ENCODE measurements at regions not wholly inside any gene's neighbourhood (a gene's known extent, or its start where the extent isn't known, plus 50 kb on each side); places are given as distances from the start of the nearest gene placed in this dataset.
"Not testable (repeated sequence)": the region's sequence is repeated elsewhere in the genome, so short reads cannot be mapped to it uniquely, and the experiment has no call there.

DNA sequence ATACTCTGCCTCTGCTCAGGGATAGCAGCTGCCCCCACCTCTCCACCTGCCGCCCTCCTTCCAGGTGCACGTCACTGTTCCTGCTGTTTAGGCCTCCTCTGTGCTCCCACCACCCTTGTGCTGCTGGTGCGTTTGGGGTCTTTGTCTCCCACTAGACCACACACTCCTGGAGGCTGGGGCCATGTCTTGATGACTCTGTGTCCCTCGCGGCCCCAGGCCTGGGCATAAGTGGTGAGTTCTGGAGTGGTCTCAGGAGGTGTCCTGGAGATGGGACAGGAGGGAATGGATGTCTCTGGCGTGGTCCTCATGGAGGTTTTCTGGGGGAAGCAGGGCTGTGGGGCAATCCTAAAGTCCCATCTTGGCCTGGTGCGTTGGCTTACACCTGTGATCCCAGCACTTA, 132.1 kb downstream of the TFCP2L1 start:
- intact Hi-C loops (cut with DNase I; ENCODE audit: low total_unique reads), result no loop called here
- TF ChIP-seq POLR2A (IDR thresholded peaks at IDR 0.05), result no peak
- TF ChIP-seq, protein P1, sequence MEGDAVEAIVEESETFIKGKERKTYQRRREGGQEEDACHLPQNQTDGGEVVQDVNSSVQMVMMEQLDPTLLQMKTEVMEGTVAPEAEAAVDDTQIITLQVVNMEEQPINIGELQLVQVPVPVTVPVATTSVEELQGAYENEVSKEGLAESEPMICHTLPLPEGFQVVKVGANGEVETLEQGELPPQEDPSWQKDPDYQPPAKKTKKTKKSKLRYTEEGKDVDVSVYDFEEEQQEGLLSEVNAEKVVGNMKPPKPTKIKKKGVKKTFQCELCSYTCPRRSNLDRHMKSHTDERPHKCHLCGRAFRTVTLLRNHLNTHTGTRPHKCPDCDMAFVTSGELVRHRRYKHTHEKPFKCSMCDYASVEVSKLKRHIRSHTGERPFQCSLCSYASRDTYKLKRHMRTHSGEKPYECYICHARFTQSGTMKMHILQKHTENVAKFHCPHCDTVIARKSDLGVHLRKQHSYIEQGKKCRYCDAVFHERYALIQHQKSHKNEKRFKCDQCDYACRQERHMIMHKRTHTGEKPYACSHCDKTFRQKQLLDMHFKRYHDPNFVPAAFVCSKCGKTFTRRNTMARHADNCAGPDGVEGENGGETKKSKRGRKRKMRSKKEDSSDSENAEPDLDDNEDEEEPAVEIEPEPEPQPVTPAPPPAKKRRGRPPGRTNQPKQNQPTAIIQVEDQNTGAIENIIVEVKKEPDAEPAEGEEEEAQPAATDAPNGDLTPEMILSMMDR (IDR thresholded peaks at IDR 0.05), result no peak
- Histone ChIP-seq H3K27me3 (no peaks in the 10 kb centered on the region), H3K4me3 (no peak overlapping the region), H3K4me1 (no peaks in the 10 kb centered on the region), H3K9me3 (no peaks in the 10 kb centered on the region), H3K27ac (no peak overlapping the region), H3K36me3 (no peaks in the 10 kb centered on the region)
- DNase-seq, result no peak

GRCh38 chr2:121153516-121153915, 131.5 kb downstream of the TFCP2L1 start:
- Histone ChIP-seq H3K36me3 (no peaks in the 10 kb centered on the region), H3K4me3 (no peak overlapping the region), H3K27me3 (no peaks in the 10 kb centered on the region), H3K9me3 (no peaks in the 10 kb centered on the region), H3K4me1 (no peaks in the 10 kb centered on the region), H3K27ac (no peak overlapping the region)
- no peak for DNase-seq
- intact Hi-C loops (cut with DNase I; ENCODE audit: low total_unique reads), result no loop called here
- TF ChIP-seq, protein P1 (IDR thresholded peaks at IDR 0.05), result no peak
- no peak for TF ChIP-seq POLR2A (IDR thresholded peaks at IDR 0.05)

DNA sequence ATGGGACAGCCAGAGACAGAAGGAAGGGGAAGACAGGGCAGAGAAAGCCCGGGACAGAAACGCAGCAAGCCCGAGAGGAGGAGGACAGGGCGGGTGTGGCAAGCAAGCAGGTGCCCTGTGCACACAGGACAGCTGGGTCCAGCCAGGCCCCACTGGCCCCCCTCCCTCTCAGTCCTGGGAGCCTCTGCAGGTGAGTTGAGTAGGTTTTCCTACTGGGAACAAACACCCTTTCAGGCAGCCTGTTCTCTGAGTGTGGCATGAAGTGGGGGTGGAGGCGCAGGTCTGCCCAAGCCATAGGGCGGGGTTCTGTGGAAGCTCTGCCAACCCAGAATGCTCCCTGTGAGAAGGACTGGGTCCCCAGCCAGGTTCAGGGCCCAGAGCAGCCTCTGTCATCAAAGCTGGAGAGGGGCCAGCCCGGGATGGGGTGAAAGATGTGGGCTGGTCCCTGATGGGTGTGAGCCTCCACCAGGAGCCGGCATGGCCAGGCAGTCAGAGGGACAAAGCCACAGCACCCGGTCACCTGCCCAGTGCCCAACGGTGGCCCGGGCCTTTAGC, 129.4 kb downstream of the TFCP2L1 start:
- DNase-seq, result no peak
- Histone ChIP-seq H3K36me3 (no peaks in the 10 kb centered on the region), H3K27ac (no peak overlapping the region), H3K9me3 (no peaks in the 10 kb centered on the region), H3K4me1 (no peaks in the 10 kb centered on the region), H3K4me3 (no peak overlapping the region), H3K27me3 (no peaks in the 10 kb centered on the region)
- TF ChIP-seq POLR2A (IDR thresholded peaks at IDR 0.05), result no peak
- intact Hi-C loops (cut with DNase I; ENCODE audit: low total_unique reads), result no loop called here

DNA sequence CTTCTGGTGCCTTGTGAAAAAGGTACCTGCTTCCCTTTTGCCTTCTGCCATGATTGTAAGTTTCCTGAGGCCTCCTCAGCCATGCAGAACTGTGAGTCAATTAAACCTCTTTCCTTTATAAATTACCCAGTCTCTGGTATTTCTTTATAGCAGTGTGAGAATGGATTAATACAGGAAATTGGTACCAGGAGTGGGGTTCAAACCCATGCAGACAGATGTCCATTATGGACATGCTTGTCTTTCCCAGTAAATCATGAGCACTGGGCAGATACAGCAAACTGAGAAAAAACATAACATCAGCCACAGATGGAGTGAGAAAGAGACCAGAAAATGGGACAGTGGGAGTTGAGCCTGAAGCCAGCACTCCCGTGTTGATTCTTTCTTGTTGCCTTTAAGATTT, 127.5 kb downstream of the TFCP2L1 start:
- H3K27me3 ChIP-seq; H3K27ac ChIP-seq; intact Hi-C loops (cut with DNase I; ENCODE audit: low total_unique reads); H3K9me3 ChIP-seq; H3K36me3 ChIP-seq; DNase-seq; H3K4me1 ChIP-seq; H3K4me3 ChIP-seq: not testable (repeated sequence)

DNA sequence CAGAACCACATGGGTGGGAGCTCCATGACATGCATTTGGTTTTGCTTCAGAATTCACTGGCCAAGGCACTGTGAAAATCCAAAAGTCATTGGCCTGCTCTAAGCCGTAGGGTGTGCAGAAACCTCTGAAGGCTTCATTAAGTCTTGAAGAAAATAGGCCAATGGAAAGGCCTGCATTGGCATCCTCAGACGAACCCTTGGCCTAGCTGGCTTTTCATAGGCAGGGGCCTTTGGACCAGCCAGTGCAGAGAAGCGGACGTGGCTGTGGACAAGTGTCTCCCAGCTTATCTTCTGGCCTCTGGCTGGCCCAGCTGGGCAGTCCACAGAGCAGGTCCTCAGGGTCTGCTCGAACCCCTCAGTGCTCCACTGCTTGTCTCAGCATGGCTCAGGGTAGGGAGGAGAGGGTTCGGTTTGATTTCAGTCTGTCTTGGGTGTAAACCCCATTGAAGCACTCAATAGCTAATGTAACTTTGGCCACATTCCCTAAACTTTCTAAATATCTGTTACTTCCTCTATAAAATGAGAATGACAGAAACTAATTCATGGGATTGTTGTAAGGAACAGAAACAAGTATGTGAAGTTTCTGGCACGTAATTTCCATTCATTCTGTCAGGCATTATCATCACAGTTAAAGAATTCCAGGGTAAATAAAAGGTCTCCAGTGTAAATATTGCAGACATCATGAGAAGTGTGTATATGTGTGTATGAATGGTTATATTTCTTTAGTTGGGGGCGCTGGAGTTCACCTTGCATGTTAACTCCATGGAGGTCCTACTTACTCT, 125.5 kb downstream of the TFCP2L1 start:
- no peak overlapping the region for H3K4me3 ChIP-seq
- TF ChIP-seq, protein P1 (IDR thresholded peaks at IDR 0.05), result no peak
- no peak for TF ChIP-seq POLR2A (IDR thresholded peaks at IDR 0.05)

DNA sequence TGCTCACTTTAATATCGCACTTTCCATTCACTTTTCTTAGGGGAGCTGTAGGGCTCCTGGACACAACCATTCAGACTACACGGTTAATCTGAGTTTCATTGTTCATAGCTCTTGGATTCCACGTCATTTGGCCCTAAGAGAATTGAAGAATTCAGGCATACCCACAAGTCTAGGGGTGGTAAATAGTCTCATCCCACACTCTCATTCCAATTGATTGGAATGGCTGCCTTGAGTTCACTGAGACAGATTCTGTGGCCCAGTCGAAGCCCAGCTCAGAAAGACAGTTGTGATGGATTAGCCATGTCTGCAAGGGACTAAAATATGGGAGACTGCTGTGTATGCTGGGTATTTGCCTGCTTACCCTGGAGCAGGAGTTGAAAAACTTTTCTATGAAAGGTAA, 124.6 kb downstream of the TFCP2L1 start:
- H3K27me3 ChIP-seq, result no peaks in the 10 kb centered on the region
- no peak overlapping the region for H3K27ac ChIP-seq
- no peaks in the 10 kb centered on the region for H3K4me1 ChIP-seq
- no peak for DNase-seq
- intact Hi-C loops (cut with DNase I; ENCODE audit: low total_unique reads), result no loop called here
- H3K9me3 ChIP-seq, result no peaks in the 10 kb centered on the region
- TF ChIP-seq, protein P1 (IDR thresholded peaks at IDR 0.05), result no peak
- TF ChIP-seq POLR2A (IDR thresholded peaks at IDR 0.05), result no peak
- H3K36me3 ChIP-seq, result no peaks in the 10 kb centered on the region
- no peak overlapping the region for H3K4me3 ChIP-seq

More for the DNA sequence above, 125.5 kb downstream of the TFCP2L1 start:
- intact Hi-C loops (cut with DNase I; ENCODE audit: low total_unique reads), result no loop called here
- Histone ChIP-seq H3K27me3 (no peaks in the 10 kb centered on the region), H3K27ac (no peak overlapping the region), H3K4me1 (no peaks in the 10 kb centered on the region), H3K36me3 (no peaks in the 10 kb centered on the region), H3K9me3 (no peaks in the 10 kb centered on the region)
- no peak for DNase-seq
